Spleen (tissue), 11 donors: ENCODE measurements at regions not wholly inside any gene's neighbourhood (a gene's known extent, or its start where the extent isn't known, plus 50 kb on each side); places are given as distances from the start of the nearest gene placed in this dataset.
A peak's percentile ranks its signal among the peaks of the same experiment; 100 is the strongest.

Experiments used
- DNase-seq: peaks from one replicate; pipeline ENCODE4 v3.0.0-alpha.2; 2020
- H3K27ac ChIP-seq, 8 donors: fragments of 200-600 bp; sonication (generic) in 7 of 8; 1 replicate in 4 of 8; 2 replicates in 4 of 8; pipeline versions ENCODE4 v1.5.0 to v1.8.0; 2016 to 2021; ENCODE audit warnings: inconsistent platforms in 4 of 8, mild to moderate bottlenecking in 4 of 8, moderate library complexity in 1 of 8
- H3K27me3 ChIP-seq, 7 donors: fragments of 200-600 bp; sonication (generic) in 6 of 7; replicated peaks in 1 of 7; 1 replicate in 4 of 7; 2 replicates in 3 of 7; pipeline versions ENCODE4 v1.5.0 to v1.8.0; 2016 to 2021; ENCODE audit warnings: inconsistent platforms in 3 of 7, mild to moderate bottlenecking in 1 of 7
- H3K36me3 ChIP-seq, 6 donors: fragments of 200-600 bp; sonication (generic) in 5 of 6; 1 replicate in 4 of 6; 2 replicates in 2 of 6; pipeline versions ENCODE4 v1.5.0 to v1.8.0; 2016 to 2021; ENCODE audit warnings: inconsistent platforms in 2 of 6
- H3K4me1 ChIP-seq, 6 donors: fragments of 200-600 bp; sonication (generic) in 5 of 6; 1 replicate in 3 of 6; 2 replicates in 3 of 6; pipeline versions ENCODE4 v1.5.0 to v1.8.0; 2016 to 2021; ENCODE audit warnings: inconsistent platforms in 3 of 6
- H3K4me3 ChIP-seq, 8 donors: fragments of 200-600 bp; sonication (generic) in 7 of 8; 1 replicate in 4 of 8; 2 replicates in 4 of 8; pipeline versions ENCODE4 v1.5.0 to v1.8.0; 2016 to 2021; ENCODE audit warnings: inconsistent platforms in 4 of 8, mild to moderate bottlenecking in 4 of 8, moderate library complexity in 2 of 8
- H3K9me3 ChIP-seq, 8 donors: fragments of 200-600 bp; sonication (generic) in 7 of 8; 1 replicate in 4 of 8; 2 replicates in 4 of 8; pipeline versions ENCODE4 v1.5.0 to v1.8.0; 2016 to 2021; ENCODE audit warnings: inconsistent platforms in 4 of 8
- POLR2A ChIP-seq, 3 donors: fragments of 450-650 bp; IDR thresholded peaks; one replicate each; pipeline ENCODE4 v1.5.1; 2017; ENCODE audit warnings: antibody characterized with exemption in 3 of 3, mild to moderate bottlenecking in 1 of 3
- POLR2AphosphoS5 ChIP-seq, 3 donors: sonication (generic); formaldehyde crosslinking; IDR thresholded peaks; one replicate each; pipeline ENCODE4 v1.5.1; 2017; ENCODE audit warnings: antibody characterized with exemption in 3 of 3
- WGBS, 5 donors: extraction: QIAGEN DNeasy Blood & Tissue Kit in 3 of 5; methylation state at CpG; one replicate each; pipeline versions ENCODE4 v1.1.5 to v1.1.7; 2013 to 2018; 5-methylcytosine and 5-hydroxymethylcytosine counted together
- intact Hi-C: fragments of 100-400 bp; cut with DNase I; formaldehyde crosslinking; loops from one replicate; pipeline ENCODE4 v1.15.0; 2023; ENCODE audit warnings: low total_unique reads
- TF ChIP-seq, protein P1 (sequence below), 11 experiments: fragments of 200-600 bp in 7 of 11; fragments of 450-650 bp in 4 of 11; sonication (generic) in 4 of 11; IDR thresholded peaks in 8 of 11; conservative IDR thresholded peaks in 3 of 11; 1 replicate in 7 of 11; 2 replicates in 4 of 11; pipeline versions ENCODE4 v1.4.0 to v1.8.0; 2016 to 2021; ENCODE audit warnings: antibody characterized with exemption in 11 of 11, inconsistent platforms in 4 of 11, mild to moderate bottlenecking in 1 of 11
- donor health status: healthy with polysubstance abuse.
- donor health status: DM: no; HTN: no; CAD: no; lungs with moderate emphysema.
- donor health status: DM: no; HTN: no; CAD: no.
- donor health status: Bipolar disorder and iron deficiency.
- donor health status: healthy.
- donor health status: DM: no; HTN: no; CAD: no.
- donor health status: DM: yes; HTN: yes; CAD: no.

DNA sequence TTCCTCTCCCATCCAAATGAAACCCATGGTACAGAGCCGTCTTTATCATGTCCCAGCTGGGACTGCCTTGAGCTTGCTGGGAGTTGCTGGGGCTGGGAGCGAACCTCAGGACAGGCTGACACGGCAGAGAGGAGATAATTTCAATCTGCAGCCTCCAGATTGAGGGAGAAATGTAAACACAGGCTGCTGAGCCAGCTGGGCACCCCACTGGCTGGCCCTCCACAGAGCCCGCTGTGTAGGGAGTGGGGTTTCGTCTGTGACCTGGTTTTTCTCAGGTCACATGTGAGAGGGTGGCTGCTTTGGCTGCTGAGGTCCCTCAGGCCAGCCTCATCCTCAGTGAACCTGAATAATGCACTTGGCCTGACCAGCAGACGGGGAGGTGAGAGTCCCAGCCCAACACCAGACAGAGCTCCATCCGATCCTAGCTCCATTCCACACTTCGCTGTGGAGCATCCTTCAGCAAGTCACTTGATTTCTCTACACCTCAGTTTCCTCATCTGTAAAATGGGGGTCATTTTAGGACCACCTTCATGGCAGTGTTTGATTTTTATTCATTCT, 121.6 kb upstream of the MRPS22 start:
- H3K36me3 ChIP-seq = no peaks in the 10 kb centered on the region
- TF ChIP-seq POLR2A (IDR thresholded peaks at IDR 0.05) = no peak
- H3K4me3 ChIP-seq = no peak overlapping the region
- intact Hi-C loops = no loop called here
- no peaks in the 10 kb centered on the region for H3K9me3 ChIP-seq
- WGBS, 5 donors = 72 to 90% (median 79%) methylated on average over 8 of the region's 8 CpGs
- no peaks in the 10 kb centered on the region for H3K4me1 ChIP-seq
- no peak overlapping the region for H3K27ac ChIP-seq
- peaks cover 0 to 10% (median 0%) of the 10 kb centered on the region in 7 donors for H3K27me3 ChIP-seq
- no peak for DNase-seq

DNA sequence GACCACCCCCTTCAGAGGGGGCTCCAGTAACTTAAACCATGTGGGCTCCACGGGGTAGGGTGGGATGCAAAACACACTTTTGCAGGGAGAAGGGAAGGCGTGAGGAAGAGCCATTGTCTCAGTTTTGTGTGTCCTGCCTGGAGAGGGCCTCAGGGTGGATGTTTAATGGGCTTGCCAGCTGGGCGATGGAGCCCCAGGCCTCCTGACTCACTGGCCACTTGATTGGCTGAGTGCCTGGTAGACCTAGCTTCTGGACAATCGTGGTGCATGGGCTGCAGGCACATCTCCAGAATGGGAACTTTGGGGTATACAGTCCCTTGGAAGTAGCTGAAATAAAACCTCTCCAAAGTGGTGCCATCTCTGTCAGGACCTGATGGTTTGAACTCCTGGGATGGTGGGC, 118.3 kb upstream of the MRPS22 start:
- DNase-seq = no peak
- H3K27me3 ChIP-seq = peaks cover 0 to 10% (median 0%) of the 10 kb centered on the region in 7 donors
- intact Hi-C loops = no loop called here
- no peaks in the 10 kb centered on the region for H3K4me1 ChIP-seq
- no peak overlapping the region for H3K4me3 ChIP-seq
- WGBS, 5 donors = 70 to 84% (median 75%) methylated on average over 4 of the region's 4 CpGs
- TF ChIP-seq POLR2AphosphoS5 (IDR thresholded peaks at IDR 0.05) (no peak), POLR2A (IDR thresholded peaks at IDR 0.05) (no peak)
- TF ChIP-seq, protein P1, sequence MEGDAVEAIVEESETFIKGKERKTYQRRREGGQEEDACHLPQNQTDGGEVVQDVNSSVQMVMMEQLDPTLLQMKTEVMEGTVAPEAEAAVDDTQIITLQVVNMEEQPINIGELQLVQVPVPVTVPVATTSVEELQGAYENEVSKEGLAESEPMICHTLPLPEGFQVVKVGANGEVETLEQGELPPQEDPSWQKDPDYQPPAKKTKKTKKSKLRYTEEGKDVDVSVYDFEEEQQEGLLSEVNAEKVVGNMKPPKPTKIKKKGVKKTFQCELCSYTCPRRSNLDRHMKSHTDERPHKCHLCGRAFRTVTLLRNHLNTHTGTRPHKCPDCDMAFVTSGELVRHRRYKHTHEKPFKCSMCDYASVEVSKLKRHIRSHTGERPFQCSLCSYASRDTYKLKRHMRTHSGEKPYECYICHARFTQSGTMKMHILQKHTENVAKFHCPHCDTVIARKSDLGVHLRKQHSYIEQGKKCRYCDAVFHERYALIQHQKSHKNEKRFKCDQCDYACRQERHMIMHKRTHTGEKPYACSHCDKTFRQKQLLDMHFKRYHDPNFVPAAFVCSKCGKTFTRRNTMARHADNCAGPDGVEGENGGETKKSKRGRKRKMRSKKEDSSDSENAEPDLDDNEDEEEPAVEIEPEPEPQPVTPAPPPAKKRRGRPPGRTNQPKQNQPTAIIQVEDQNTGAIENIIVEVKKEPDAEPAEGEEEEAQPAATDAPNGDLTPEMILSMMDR (IDR thresholded peaks at IDR 0.05 in 8 of 11, conservative IDR thresholded peaks at IDR 0.05 in 3 of 11) = no peak
- H3K9me3 ChIP-seq = no peaks in the 10 kb centered on the region
- no peak overlapping the region for H3K27ac ChIP-seq
- H3K36me3 ChIP-seq = no peaks in the 10 kb centered on the region

DNA sequence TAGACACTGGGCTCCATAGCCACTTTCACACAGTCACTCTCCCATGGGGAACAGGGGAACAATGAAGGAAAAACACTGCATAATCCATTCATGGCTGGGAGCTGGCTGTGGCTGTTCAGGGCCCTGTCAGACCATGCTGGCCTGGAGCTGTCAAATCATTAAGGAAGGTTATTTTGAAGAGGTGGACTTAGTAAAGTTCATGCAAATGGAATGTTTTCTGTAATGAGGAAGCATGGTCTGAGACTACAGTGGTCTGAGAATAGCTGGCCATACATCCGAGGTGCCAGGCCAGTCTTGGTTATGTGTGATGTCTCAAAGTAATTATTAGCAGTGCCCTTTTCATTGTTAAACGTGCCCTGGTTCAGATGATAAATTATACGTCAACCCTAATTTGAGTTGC, 117.1 kb upstream of the MRPS22 start:
- no peaks in the 10 kb centered on the region for H3K9me3 ChIP-seq
- H3K27ac ChIP-seq = no peak overlapping the region
- no peaks in the 10 kb centered on the region for H3K4me1 ChIP-seq
- peaks cover 0 to 6% (median 0%) of the 10 kb centered on the region in 7 donors for H3K27me3 ChIP-seq
- WGBS, 5 donors = 60 to 81% (median 70%) methylated on average over 3 of the region's 3 CpGs
- H3K36me3 ChIP-seq = no peaks in the 10 kb centered on the region
- no peak overlapping the region for H3K4me3 ChIP-seq
- no peak for DNase-seq
- intact Hi-C loops = no loop called here
- TF ChIP-seq POLR2A (IDR thresholded peaks at IDR 0.05) = no peak
- TF ChIP-seq, protein P1 (IDR thresholded peaks at IDR 0.05 in 8 of 11, conservative IDR thresholded peaks at IDR 0.05 in 3 of 11) = no peak
- no peak for TF ChIP-seq POLR2AphosphoS5 (IDR thresholded peaks at IDR 0.05)

DNA sequence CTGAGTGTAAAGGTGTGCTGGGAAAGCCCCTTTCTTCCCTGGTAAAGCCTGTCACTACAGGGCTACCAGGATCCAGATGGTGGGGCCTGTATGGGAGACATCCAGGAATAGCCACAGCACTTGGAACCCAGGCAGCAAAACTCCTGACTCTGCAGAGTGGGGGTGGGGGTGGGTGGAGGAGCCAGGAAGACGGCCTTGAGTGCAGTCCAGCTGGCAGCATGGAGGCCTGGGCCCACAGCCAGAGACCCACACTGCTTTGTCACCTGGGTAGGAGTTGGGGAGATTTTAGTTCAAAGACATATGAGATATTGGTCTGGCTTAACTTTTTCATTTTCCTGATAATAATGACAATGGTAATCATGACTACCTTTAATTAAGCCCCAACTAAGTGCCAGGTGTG, 116.7 kb upstream of the MRPS22 start:
- WGBS, 5 donors = 59 to 86% (median 64%) methylated on average over 1 of the region's 1 CpG
- no peak for DNase-seq

More for the DNA sequence above, 116.7 kb upstream of the MRPS22 start:
- Histone ChIP-seq H3K36me3 (no peaks in the 10 kb centered on the region), H3K4me1 (no peaks in the 10 kb centered on the region), H3K4me3 (no peak overlapping the region), H3K27ac (no peak overlapping the region), H3K27me3 (peaks cover 0 to 2% (median 0%) of the 10 kb centered on the region in 7 donors), H3K9me3 (no peaks in the 10 kb centered on the region)
- TF ChIP-seq POLR2AphosphoS5 (IDR thresholded peaks at IDR 0.05) (peak in 2 of 3 donors; percentile 29 to 48), POLR2A (IDR thresholded peaks at IDR 0.05) (no peak)
- TF ChIP-seq, protein P1 (IDR thresholded peaks at IDR 0.05 in 8 of 11, conservative IDR thresholded peaks at IDR 0.05 in 3 of 11) = no peak
- intact Hi-C loops = no loop called here
